ENCODE measurements at regions not wholly inside any gene's neighbourhood (a gene's known extent, or its start where the extent isn't known, plus 50 kb on each side); places are given as distances from the start of the nearest gene placed in this dataset.

DNA sequence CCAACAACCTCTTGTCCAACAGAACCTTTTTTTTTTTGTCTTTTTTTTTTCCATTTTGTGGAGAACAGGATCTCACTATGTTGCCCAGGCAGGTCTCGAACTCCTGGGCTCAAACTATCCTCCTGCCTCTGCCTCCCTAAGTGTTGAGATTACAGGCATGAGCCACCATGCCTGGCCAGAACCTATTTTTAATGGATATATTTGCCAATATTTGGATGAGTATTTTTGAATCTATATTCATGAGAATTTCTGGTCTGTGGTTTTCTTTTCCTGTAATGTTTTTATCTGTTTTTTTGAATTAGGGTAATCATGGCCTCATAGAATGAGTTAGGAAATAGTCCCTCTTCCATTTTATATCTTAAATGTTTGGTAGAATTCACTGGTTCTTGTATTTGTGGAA lies 70.4 kb upstream of the RET start:
- no peak for DNase-seq (ENCODE audit: low spot score)

DNA sequence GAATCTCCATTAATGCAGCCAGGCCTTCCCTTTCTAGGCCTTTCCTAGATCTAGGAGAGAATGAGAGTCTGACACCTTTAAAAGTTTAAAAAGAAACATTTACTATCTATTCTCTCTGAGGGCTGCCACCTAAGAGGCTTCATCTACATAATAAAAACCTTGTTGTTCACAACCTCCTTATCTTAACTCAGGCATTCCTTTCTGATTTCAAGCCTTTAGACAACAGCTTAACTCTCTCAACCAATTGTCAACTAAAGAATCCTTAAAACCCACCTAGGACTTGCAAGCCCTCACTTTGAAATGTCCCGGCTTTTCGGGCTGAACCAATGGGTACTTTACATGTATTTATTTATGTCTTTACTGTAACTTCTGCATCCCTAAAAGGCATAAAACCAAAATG lies 64.3 kb upstream of the RET start:
- no peak for DNase-seq (ENCODE audit: low spot score)

DNA sequence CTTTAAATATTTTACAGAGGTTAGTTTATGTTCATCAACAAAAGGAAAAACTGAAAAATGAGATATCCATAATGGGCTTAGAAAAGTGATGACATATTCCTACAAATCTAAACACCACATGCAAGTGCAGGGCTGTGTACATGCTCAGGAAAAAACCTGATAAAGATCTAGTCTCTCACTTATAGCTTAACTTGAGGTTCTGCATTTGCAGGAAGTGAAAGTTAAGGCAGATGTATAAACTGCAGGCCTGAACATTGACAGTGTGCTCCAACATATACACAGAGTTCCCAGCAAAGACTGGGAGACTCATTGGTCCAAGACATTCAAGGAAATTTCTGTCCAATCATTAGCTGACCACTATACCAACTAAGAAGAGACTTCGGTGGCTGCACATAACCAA lies 63.8 kb upstream of the RET start:
- DNase-seq (ENCODE audit: low spot score): no peak

DNA sequence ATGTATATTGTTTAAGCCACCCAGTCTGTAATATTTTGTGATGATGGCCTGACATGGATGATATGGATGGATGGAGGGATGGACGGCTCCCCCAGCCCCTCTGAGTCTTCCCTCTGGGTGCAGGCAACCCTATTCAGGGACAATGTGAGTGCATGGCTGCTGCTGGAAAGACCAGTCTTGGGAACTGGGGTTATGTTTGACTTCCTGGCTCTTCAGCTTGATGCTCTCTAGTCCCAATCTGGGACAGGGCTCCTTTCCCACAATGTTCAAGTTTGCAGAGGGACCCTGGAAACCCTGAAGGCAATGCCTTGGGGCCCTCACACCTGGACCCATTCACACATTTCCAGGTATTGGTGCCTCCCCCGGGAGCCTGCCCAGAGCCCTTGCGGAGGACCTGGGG lies 52.3 kb upstream of the RET start:
- DNase-seq (ENCODE audit: low spot score): no peak

DNA sequence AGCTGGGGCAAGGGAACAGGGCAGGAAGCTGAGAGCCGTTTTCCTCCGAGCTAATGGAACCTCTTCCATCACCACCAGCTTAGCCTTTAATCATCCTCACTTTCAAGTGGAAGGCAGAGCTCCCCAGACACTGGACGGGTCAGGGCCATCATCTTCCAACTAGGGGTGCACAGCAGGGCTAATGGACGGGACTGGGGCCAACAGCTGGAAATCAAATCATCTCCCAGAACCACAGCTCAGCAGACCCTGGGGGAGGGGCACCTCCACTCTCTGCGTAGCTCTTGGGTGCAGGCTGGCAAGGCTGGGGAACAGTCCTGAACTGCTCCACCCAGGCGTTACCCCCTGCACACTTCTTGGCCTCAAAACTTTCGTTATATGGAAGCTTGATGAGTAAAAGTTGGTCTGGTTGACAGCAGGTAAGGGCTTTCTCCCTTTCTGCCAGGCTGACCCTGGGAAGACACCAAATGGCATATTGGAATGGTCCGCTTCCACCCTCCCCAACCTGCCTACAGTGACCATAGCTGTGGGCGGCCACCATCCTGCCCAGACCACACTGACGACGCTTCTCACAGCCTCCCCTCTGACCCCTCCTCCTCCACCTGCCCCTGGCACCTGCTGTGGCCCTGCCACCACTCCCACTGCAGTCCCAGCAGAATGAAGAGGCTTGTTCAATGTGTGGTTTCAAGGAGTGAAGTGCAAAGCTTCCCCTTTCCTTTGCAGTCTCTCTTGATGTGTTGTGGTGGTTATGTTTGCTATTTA lies 51.7 kb upstream of the RET start:
- DNase-seq (ENCODE audit: low spot score): no peak

DNA sequence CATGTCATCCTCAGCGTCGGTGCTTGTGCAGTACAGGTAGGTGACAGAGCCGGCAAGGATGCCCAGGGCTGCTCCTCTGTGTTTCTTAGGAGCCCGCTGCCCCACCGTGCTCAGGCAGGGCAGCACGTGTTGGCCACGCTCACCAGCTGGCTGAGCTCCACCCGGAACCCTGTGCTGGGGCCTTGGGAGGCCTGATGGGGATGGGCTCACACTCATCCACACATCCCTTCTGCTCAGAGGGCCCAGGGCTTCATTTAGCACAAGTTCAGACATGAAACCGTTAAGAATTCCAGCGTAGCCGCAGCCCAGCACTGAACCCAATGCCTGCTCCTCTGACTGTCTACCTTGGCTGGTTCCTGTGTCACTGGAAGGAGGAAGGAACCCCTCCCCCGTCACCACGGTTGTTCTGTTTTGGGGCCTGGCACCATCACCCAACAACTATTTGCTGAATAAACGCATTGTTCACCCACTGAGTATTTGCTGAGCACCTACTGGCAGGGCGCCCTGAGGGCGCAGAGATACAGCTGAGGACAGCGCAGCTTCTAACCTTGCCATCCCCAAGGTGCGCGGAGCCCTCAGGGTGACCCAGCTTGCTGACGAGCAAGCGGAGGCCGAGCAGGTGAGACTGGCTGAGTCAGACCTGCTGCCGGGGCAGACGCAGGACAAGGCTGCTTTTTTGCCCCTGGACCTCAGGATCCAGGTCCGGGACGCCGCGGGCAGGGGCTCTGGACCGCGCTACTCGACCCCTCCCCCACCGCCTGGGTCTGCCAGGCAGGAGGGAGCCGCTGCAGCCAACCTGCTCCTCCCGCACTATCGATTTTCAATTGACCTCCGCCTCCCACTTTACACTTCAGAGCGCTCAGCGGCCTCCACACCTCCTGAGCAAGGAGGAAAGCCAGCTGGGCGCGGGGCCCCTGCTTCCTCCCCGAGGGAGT lies 50.6 kb upstream of the RET start:
- no peak for DNase-seq (ENCODE audit: low spot score)

Data from HuH-7.5 (cell line).